GM12872 (cell line): ENCODE measurements at regions not wholly inside any gene's neighbourhood (a gene's known extent, or its start where the extent isn't known, plus 50 kb on each side); places are given as distances from the start of the nearest gene placed in this dataset.

Experiments used
- CTCF ChIP-seq: IDR thresholded peaks from 3 replicates; pipeline ENCODE4 v1.5.1; 2011; ENCODE audit warnings: low read depth, mild to moderate bottlenecking, low read length, moderate library complexity; ENCODE audit not compliant: insufficient read depth

GRCh38 chr1:173388352-173388751 is 88.8 kb upstream of the PRDX6 start:
- no peak for TF ChIP-seq CTCF

GRCh38 chr1:173392895-173393658 is 84.1 kb upstream of the PRDX6 start:
- TF ChIP-seq CTCF: no peak

GRCh38 chr1:173393659-173394000 is 83.5 kb upstream of the PRDX6 start:
- TF ChIP-seq CTCF: no peak

GRCh38 chr1:173395762-173396161 is 81.4 kb upstream of the PRDX6 start:
- TF ChIP-seq CTCF: no peak

GRCh38 chr1:173400387-173400995 is 76.6 kb upstream of the PRDX6 start:
- TF ChIP-seq CTCF: no peak

- no peak for TF ChIP-seq CTCF
Measured at GRCh38 chr1:173403996-173404395, 73.1 kb upstream of the PRDX6 start.

- TF ChIP-seq CTCF: no peak
Measured at GRCh38 chr1:173405281-173405680, 71.9 kb upstream of the PRDX6 start.

GRCh38 chr1:173405834-173406233 is 71.3 kb upstream of the PRDX6 start:
- no peak for TF ChIP-seq CTCF
